ENCODE measurements at regions not wholly inside any gene's neighbourhood (a gene's known extent, or its start where the extent isn't known, plus 50 kb on each side); places are given as distances from the start of the nearest gene placed in this dataset.
"Not testable (repeated sequence)": the region's sequence is repeated elsewhere in the genome, so short reads cannot be mapped to it uniquely, and the experiment has no call there.

GRCh38 chr12:31217356-31218130 is 108.4 kb downstream of the SINHCAF start:
- DNase-seq = no peak

- DNase-seq = no peak
Measured at GRCh38 chr12:31218203-31219025, 107.5 kb downstream of the SINHCAF start.

DNA sequence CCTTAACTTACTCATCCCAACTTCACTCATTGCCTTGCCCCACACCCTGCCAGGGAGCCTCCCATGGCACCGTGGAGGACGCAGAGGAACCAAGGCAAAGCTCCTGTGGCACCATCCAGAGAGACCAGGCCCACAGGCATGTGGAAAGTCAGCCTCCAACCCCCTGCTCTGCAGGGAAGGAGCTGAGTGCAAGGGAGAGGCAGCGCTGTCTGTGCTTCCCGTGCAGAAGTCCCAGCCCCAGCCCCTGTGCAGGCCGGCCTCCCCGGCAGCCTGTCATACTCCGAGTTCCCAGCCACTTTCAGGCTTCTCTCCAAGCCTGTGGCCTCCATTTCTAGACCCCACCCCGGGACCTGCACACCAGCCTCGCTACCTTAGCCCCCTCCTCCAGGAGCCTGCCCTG is 106.4 kb downstream of the SINHCAF start:
- DNase-seq = no peak

DNA sequence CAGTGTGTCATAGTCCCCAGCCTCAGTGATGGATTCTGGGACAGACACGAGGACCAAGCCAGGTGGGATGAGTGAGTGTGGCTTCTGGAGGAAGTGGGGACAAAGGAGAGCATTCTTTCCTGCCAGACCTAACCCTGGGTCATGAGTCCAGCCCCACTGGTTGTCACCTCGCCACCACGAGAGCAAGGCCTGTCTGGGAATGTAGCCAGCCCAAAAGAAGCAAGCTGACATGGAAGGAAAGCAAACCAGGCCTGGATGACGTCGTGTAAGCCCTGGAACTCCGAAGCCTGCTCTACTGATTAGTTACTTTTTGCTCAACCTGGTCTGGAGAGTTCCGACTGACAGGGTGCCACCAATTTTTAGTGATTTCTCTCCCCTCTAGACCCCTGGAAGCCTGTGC is 105.9 kb downstream of the SINHCAF start:
- DNase-seq = no peak

DNA sequence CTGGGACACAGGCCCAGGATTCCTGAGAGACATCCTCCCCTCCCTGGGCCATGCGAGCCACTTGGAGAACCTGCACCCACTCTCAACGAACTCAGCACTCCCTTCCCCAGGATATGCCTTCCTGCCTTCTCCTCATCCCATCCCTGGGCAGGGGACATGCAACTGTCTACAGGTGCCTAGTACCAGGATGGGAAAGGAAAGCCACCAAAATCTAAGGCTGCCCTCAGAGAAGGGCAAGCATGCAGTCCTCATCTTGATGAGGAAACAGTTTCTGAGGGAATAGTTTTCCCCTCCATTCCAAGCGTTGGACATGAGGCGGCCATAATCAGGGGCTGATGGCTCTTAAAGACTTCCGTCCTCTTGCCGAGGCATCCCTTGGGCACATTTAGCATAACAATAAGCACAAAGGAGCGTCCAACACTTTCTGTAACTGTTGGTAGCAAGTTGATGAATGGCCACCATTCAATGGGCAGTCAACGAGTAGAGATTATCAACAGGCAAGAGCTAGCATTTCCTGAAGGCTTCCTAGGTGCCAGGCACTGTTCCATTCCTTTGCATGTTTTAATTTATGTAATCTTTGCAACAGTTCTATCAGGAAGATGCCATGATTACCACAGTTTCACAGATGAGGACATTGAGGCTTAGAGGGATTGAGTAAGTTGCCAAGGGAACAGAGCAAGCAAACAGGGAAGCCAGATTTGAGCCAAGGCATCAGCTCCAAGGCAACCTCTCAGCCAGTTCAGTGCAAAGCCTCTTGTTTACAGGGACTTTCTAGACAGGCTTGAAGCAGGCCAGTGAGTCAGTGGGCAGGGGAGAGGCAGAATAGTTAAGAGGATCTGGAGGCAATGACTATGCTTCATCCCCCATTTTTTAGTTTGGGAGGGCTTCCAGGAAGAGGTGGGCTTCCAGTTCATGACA is 105.1 kb downstream of the SINHCAF start:
- no peak for DNase-seq

DNA sequence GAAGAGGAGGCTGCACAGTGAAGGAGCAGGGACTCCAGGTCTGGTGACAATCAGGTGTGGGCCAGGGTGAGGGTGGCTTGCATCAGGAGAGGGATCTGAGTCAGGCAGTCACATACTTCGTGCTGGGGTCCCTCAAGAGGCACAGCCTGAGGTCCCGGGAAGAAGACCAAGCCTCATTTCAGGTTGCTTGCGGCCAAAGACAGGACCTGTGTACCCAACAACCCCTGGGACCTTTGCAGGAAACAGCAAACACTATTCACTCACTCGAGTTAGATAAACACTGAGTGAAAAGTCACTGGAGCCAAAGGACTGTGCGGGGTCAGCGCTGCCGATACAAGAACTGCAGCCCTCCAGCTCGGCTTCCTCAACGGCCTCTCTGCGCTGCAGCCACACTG is 104.4 kb downstream of the SINHCAF start:
- no peak for DNase-seq

GRCh38 chr12:31222620-31223222 is 103.2 kb downstream of the SINHCAF start:
- DNase-seq = no peak

DNA sequence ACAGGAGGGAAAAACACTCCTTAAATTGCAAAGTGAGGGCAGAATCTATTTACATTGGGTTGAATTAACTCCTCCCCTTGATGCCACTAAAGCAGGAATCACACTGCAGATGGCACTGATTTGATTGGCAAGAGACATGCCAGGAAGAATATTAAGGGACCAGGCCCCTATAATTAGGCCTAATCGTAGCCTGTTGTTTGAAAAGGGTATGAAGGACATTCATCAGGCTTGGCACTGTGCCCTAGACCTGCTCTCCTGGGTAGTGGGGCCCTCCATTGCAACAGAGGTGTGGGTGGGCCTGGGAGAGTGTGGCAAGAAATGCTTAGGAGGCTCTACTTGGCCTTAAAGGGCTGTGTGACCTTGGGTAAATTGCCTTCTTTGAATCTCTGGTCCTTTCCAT is 102.3 kb downstream of the SINHCAF start:
- DNase-seq = not testable (repeated sequence)

DNA sequence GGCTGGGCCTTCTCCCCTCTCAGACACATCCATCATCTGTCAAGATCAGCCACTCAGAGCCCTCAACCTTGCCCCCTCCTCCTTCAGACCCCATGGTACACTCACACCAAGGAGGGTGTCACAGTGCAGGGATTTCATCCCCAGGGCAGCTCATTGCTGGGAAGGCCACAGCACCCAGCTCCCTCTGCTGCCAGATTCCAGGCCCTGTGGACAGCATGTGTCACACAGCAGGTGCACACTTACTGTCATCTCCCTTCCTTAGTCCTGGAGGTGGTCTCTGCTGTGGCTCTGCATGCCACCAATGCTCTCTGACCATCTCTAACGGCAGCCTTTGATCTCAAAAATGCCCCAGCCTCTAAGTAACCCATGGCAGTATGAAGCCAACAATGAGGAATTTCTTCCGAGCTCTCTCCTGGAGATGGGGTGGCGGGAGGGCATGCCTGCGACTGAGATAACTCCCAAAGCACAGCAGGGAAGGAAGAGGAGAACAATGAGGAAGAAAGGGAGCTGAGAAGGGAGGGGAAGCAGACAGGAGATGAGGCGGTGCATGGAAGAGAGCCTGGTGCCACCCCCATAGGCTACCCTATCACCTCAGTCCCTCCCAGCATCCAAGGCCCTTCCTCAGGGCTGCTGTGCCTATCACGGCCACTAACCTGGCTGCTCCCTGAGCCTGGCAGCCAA is 101.0 kb downstream of the SINHCAF start:
- no peak for DNase-seq

- no peak for DNase-seq
Measured at GRCh38 chr12:31225656-31226535, 100.1 kb downstream of the SINHCAF start.

GRCh38 chr12:31226639-31227038 is 99.3 kb downstream of the SINHCAF start:
- peak; percentile 75 for DNase-seq

DNA sequence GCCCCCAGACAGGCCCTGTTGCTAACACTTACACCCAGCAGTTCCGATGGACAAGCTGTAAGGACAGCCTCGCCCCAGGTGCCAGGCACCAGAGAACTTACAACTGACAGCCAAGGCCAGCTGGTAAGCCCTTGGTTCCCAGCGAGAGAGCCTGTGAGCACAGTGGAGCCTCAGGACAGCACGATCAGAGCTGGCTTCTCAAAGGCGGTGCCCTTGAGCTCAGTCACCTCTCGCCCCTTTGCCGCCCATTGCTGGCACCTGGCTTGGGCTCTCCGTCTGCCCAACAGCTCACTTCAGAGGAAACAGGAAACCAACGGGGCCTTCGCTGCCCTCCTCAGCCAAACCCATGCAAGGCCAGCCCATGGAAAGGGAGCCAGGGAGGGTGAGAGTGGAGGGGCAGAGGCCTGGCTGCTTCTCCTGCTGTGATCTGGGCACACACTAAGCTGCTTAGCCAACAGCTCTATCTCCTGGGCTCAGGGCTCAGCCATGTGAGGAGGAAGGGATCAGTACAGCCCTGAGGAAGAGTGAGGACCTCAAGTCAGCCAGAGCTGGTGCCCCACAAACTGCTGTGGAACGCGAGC is 98.5 kb downstream of the SINHCAF start:
- peak; percentile 37 for DNase-seq

DNA sequence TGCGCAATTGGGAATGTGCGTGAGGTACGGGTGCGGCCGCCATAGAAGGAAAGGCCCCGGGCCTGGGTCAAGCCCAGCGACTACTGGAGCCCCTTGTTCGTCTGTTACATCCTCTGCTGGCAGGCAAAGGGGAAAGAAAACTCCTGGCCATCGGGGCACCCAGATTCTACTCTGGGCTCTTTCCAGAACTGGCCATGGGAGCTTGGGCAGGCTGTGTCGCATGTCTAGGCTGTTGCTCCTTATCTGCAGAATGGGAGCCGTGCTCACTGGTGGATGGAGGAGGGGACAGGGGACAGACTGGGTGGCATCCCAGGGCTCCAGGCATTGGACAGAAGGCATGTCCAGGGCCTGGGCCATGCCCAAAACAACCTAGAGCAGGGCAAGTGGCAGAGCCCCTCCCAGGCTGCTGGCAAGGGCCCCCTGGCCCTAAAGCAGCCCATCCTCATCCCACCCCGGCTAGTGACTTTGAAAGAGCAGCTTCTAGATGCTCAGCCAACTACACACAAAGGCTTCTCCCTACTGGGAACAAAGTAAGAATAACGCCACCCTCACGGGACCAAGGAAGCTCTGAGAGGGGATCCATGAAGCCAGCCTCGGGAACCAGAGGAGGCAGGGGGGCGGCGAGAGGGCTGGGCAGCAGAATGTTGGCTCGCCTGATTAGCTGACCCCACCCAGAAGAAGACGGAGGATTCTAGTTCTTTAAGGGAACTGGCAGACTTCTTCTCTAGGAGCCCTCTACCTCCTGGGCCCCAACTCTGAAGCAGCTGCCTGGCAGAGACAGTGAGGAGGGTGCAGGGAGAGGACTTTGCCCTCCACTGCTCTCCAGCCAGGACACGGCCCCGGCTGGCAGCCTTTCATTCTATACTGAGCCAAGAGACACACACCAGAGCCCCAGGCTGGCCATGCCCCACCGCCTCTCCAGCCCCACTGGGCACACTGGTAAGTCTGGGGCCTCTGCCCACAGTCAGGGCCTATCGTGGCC is 96.8 kb downstream of the SINHCAF start:
- DNase-seq = peak; percentile 55

DNA sequence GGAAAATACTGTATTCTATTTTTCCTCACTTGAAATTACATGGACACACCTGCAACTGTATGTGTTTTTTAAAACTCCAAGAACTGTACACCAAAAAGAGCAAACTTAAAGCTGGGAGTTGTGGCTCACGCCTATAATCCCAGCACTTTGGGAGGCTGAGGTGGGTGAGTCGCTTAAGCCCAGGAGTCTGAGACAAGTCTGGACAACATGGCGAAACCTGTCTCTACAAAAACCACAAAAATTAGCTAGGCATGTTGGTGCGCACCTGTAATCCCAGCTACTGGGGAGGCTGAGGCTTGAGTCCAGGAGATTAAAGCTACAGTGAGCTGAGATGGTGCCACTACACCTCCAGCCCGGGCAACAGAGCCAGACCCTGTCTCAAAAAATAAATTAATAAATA is 95.9 kb downstream of the SINHCAF start:
- DNase-seq = no peak
